Keratinocyte (primary cell): ENCODE measurements at regions not wholly inside any gene's neighbourhood (a gene's known extent, or its start where the extent isn't known, plus 50 kb on each side); places are given as distances from the start of the nearest gene placed in this dataset.

Experiments used
- DNase-seq: peaks from one replicate; pipeline ENCODE4 v3.0.0-alpha.2; 2011; ENCODE audit warnings: low read depth, missing footprints, low spot score
- FAIRE-seq: peaks from 2 replicates; lab custom pipeline; 2011; peaks lifted over from hg19 to GRCh38; lab: Jason Lieb, UNC
- H2AFZ ChIP-seq: 2 replicates; pipeline ENCODE4 v1.6.0; 2012; ENCODE audit warnings: low read length, control low read depth, inconsistent platforms; ENCODE audit not compliant: control insufficient read depth
- H3K27ac ChIP-seq: 2 replicates; pipeline ENCODE4 v1.5.1; 2011; ENCODE audit warnings: low read length; ENCODE audit not compliant: control insufficient read depth, insufficient read depth
- H3K27me3 ChIP-seq: 3 replicates; pipeline ENCODE4 v1.6.0; 2011; ENCODE audit warnings: low read length; ENCODE audit not compliant: control insufficient read depth, insufficient read depth; ENCODE audit errors: extremely low read depth
- H3K36me3 ChIP-seq, 2 experiments: 2 replicates in 1 of 2; 3 replicates in 1 of 2; pipeline ENCODE4 v1.5.1; 2011; ENCODE audit warnings: low read length in 2 of 2, mild to moderate bottlenecking in 1 of 2; ENCODE audit not compliant: control insufficient read depth in 2 of 2, insufficient read depth in 2 of 2; ENCODE audit errors: extremely low read depth in 1 of 2
- H3K4me1 ChIP-seq: 3 replicates; pipeline ENCODE4 v1.5.1; 2011; ENCODE audit warnings: low read length; ENCODE audit not compliant: control insufficient read depth, insufficient read depth; ENCODE audit errors: extremely low read depth
- H3K4me2 ChIP-seq: 3 replicates; pipeline ENCODE4 v1.6.0; 2011; ENCODE audit warnings: low read depth, low read length; ENCODE audit not compliant: control insufficient read depth, insufficient read depth; ENCODE audit errors: extremely low read depth
- H3K4me3 ChIP-seq, 3 experiments: fragments of 200-600 bp in 1 of 3; sonication (generic) in 1 of 3; 2 replicates in 2 of 3; 3 replicates in 1 of 3; pipeline ENCODE4 v1.5.1; 2011 to 2016; ENCODE audit warnings: low read length in 3 of 3, mild to moderate bottlenecking in 3 of 3, control low read depth in 2 of 3, inconsistent platforms in 1 of 3, low read depth in 1 of 3, mixed read lengths in 1 of 3, mixed run types in 1 of 3, moderate library complexity in 1 of 3; ENCODE audit not compliant: control insufficient read depth in 2 of 3, insufficient read depth in 2 of 3; ENCODE audit errors: extremely low read depth in 1 of 3
- H3K79me2 ChIP-seq: 2 replicates; pipeline ENCODE4 v1.6.0; 2012; ENCODE audit warnings: low read length; ENCODE audit not compliant: control insufficient read depth, insufficient read depth
- H3K9ac ChIP-seq: 3 replicates; pipeline ENCODE4 v1.6.0; 2011; ENCODE audit warnings: low read length; ENCODE audit not compliant: control insufficient read depth, insufficient read depth; ENCODE audit errors: extremely low read depth
- H3K9me1 ChIP-seq: 3 replicates; pipeline ENCODE4 v1.6.0; 2011; ENCODE audit warnings: low read length; ENCODE audit not compliant: control insufficient read depth, insufficient read depth; ENCODE audit errors: extremely low read depth
- H3K9me3 ChIP-seq: 2 replicates; pipeline ENCODE4 v1.5.1; 2012; ENCODE audit warnings: low read depth, low read length; ENCODE audit not compliant: control insufficient read depth
- H4K20me1 ChIP-seq: 3 replicates; pipeline ENCODE4 v1.6.0; 2011; ENCODE audit warnings: low read length; ENCODE audit not compliant: control insufficient read depth, insufficient read depth; ENCODE audit errors: extremely low read depth
- CTCF ChIP-seq, 3 experiments: IDR thresholded peaks in 1 of 3; conservative IDR thresholded peaks in 1 of 3; optimal IDR thresholded peaks in 1 of 3; 2 replicates in 2 of 3; 3 replicates in 1 of 3; pipeline versions ENCODE3 to v1.5.1; 2011; ENCODE audit warnings: low read length in 3 of 3, mild to moderate bottlenecking in 3 of 3, moderate library complexity in 2 of 3, control low read depth in 1 of 3, inconsistent platforms in 1 of 3; ENCODE audit not compliant: insufficient read depth in 2 of 3; ENCODE audit errors: extremely low read depth in 1 of 3
- EZH2 ChIP-seq: IDR thresholded peaks from one replicate; pipeline ENCODE4 v1.6.1; 2012; ENCODE audit warnings: inconsistent platforms, mild to moderate bottlenecking, low read length, moderate library complexity
- dilution Hi-C: fragments of 300-500 bp; cut with MboI; formaldehyde crosslinking; loops from one replicate; pipeline ENCODE4 v1.7.0; 2020; ENCODE audit warnings: low sequenced_read_pairs; ENCODE audit not compliant: extremely low pct_ligation_motif_present

- Histone ChIP-seq H3K9me1 (no peaks in the 10 kb centered on the region), H3K9ac (no peak overlapping the region), H3K27ac (no peak overlapping the region), H4K20me1 (no peaks in the 10 kb centered on the region), H3K79me2 (no peaks in the 10 kb centered on the region), H3K9me3 (no peaks in the 10 kb centered on the region), H3K4me2 (no peak overlapping the region), H3K4me1 (no peaks in the 10 kb centered on the region), H2AFZ (no peak overlapping the region), H3K4me3 (no peak overlapping the region), H3K36me3 (no peaks in the 10 kb centered on the region), H3K27me3 (no peaks in the 10 kb centered on the region)
- TF ChIP-seq EZH2 = no peak
- no peak for TF ChIP-seq CTCF (optimal IDR thresholded peaks at IDR 0.05 in 1 of 3, IDR thresholded peaks at IDR 0.05 in 1 of 3, conservative IDR thresholded peaks at IDR 0.05 in 1 of 3; ENCODE audit: extremely low read depth in 1 of 3, insufficient read depth in 2 of 3, low read length in 3 of 3)
- no peak for FAIRE-seq
- DNase-seq = no peak
- dilution Hi-C loops = no loop called here
Observed at GRCh38 chr4:164009435-164009834, 514.9 kb downstream of the TMA16 start.

- H3K36me3 ChIP-seq = no peaks in the 10 kb centered on the region
- no peak overlapping the region for H3K4me3 ChIP-seq
- dilution Hi-C loops = no loop called here
- H3K9me3 ChIP-seq = no peaks in the 10 kb centered on the region
- no peaks in the 10 kb centered on the region for H3K79me2 ChIP-seq
- no peaks in the 10 kb centered on the region for H4K20me1 ChIP-seq
- H3K9ac ChIP-seq = no peak overlapping the region
- TF ChIP-seq CTCF (optimal IDR thresholded peaks at IDR 0.05 in 1 of 3, IDR thresholded peaks at IDR 0.05 in 1 of 3, conservative IDR thresholded peaks at IDR 0.05 in 1 of 3; ENCODE audit: extremely low read depth in 1 of 3, insufficient read depth in 2 of 3, low read length in 3 of 3) (no peak), EZH2 (no peak)
- H3K27me3 ChIP-seq = no peaks in the 10 kb centered on the region
- no peak overlapping the region for H3K27ac ChIP-seq
- no peak overlapping the region for H2AFZ ChIP-seq
- H3K9me1 ChIP-seq = no peaks in the 10 kb centered on the region
- FAIRE-seq = no peak
- DNase-seq = no peak
- H3K4me1 ChIP-seq = no peaks in the 10 kb centered on the region
- H3K4me2 ChIP-seq = no peak overlapping the region
Observed at GRCh38 chr4:164011791-164012190, 517.3 kb downstream of the TMA16 start.
